ENCODE measurements at regions not wholly inside any gene's neighbourhood (a gene's known extent, or its start where the extent isn't known, plus 50 kb on each side); places are given as distances from the start of the nearest gene placed in this dataset.

- Histone ChIP-seq H3K27ac (no peak overlapping the region), H3K4me3 (no peak overlapping the region), H3K36me3 (no peaks in the 10 kb centered on the region), H3K27me3 (no peaks in the 10 kb centered on the region), H3K9me3 (no peaks in the 10 kb centered on the region), H3K4me1 (no peaks in the 10 kb centered on the region)
- DNase-seq (ENCODE audit: low spot score), result no peak
- TF ChIP-seq, protein P1, sequence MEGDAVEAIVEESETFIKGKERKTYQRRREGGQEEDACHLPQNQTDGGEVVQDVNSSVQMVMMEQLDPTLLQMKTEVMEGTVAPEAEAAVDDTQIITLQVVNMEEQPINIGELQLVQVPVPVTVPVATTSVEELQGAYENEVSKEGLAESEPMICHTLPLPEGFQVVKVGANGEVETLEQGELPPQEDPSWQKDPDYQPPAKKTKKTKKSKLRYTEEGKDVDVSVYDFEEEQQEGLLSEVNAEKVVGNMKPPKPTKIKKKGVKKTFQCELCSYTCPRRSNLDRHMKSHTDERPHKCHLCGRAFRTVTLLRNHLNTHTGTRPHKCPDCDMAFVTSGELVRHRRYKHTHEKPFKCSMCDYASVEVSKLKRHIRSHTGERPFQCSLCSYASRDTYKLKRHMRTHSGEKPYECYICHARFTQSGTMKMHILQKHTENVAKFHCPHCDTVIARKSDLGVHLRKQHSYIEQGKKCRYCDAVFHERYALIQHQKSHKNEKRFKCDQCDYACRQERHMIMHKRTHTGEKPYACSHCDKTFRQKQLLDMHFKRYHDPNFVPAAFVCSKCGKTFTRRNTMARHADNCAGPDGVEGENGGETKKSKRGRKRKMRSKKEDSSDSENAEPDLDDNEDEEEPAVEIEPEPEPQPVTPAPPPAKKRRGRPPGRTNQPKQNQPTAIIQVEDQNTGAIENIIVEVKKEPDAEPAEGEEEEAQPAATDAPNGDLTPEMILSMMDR (IDR thresholded peaks at IDR 0.05), result no peak
Measured at GRCh38 chr17:71762526-71762925, 358.3 kb upstream of the SOX9 start.

DNA sequence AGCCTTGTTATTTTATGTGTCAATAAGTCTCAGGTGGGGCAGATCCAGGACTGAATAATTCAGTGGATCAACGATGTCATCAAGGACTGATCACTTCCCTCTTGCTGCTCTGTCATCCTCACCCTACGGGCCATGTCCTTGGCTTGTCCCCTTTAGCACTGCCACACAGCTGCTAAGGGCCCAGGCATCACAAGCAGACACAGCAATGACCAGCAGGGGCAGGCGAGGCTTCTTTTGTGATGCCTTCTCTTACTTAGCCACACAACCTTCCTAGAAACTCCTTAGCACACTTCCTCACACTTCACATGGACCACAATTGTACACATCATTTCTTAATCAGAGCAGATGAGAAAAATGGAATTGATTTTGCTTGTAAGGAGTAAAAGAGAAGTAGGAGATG, 356.3 kb upstream of the SOX9 start:
- Histone ChIP-seq H3K27me3 (no peaks in the 10 kb centered on the region), H3K36me3 (no peaks in the 10 kb centered on the region), H3K9me3 (no peaks in the 10 kb centered on the region), H3K27ac (no peak overlapping the region), H3K4me3 (no peak overlapping the region), H3K4me1 (no peaks in the 10 kb centered on the region)
- TF ChIP-seq, protein P1 (IDR thresholded peaks at IDR 0.05), result no peak
- no peak for DNase-seq (ENCODE audit: low spot score)

DNA sequence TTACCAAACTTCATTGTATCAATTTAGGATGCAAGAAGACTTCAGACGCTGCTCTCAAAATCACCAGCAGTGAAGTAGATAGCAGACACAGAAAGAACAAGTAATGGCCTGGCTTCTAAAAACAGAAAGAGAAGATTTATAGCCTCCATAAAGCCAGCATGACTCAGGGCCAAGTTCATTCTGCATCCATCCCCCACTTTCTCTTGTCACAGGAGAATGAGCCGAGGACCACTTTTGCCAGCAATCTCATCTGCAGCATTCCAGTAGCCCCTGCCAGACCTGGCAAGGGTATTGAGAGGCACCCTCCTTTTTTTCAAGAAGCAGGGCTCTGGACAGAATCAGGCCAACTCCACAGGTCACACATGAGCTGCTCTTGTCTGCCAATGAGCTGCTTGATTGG, 355.4 kb upstream of the SOX9 start:
- no peaks in the 10 kb centered on the region for H3K4me1 ChIP-seq
- TF ChIP-seq, protein P1 (IDR thresholded peaks at IDR 0.05), result no peak
- no peaks in the 10 kb centered on the region for H3K9me3 ChIP-seq
- DNase-seq (ENCODE audit: low spot score), result no peak
- H3K4me3 ChIP-seq, result no peak overlapping the region
- no peaks in the 10 kb centered on the region for H3K36me3 ChIP-seq
- no peak overlapping the region for H3K27ac ChIP-seq
- H3K27me3 ChIP-seq, result no peaks in the 10 kb centered on the region

- no peak overlapping the region for H3K27ac ChIP-seq
- TF ChIP-seq, protein P1 (IDR thresholded peaks at IDR 0.05), result no peak
- no peaks in the 10 kb centered on the region for H3K9me3 ChIP-seq
- no peaks in the 10 kb centered on the region for H3K36me3 ChIP-seq
- no peaks in the 10 kb centered on the region for H3K27me3 ChIP-seq
- no peak for DNase-seq (ENCODE audit: low spot score)
- no peaks in the 10 kb centered on the region for H3K4me1 ChIP-seq
- no peak overlapping the region for H3K4me3 ChIP-seq
Measured at GRCh38 chr17:71769850-71770249, 351.0 kb upstream of the SOX9 start.

GRCh38 chr17:71777048-71777640, 343.7 kb upstream of the SOX9 start:
- DNase-seq (ENCODE audit: low spot score), result no peak
- no peaks in the 10 kb centered on the region for H3K9me3 ChIP-seq
- H3K27me3 ChIP-seq, result no peaks in the 10 kb centered on the region
- no peak overlapping the region for H3K4me3 ChIP-seq
- no peaks in the 10 kb centered on the region for H3K4me1 ChIP-seq
- TF ChIP-seq, protein P1 (IDR thresholded peaks at IDR 0.05), result no peak
- H3K36me3 ChIP-seq, result no peaks in the 10 kb centered on the region
- no peak overlapping the region for H3K27ac ChIP-seq

- no peak for DNase-seq (ENCODE audit: low spot score)
- H3K4me3 ChIP-seq, result no peak overlapping the region
- no peaks in the 10 kb centered on the region for H3K36me3 ChIP-seq
- no peaks in the 10 kb centered on the region for H3K27me3 ChIP-seq
- no peaks in the 10 kb centered on the region for H3K4me1 ChIP-seq
- H3K27ac ChIP-seq, result no peak overlapping the region
- TF ChIP-seq, protein P1 (IDR thresholded peaks at IDR 0.05), result no peak
- H3K9me3 ChIP-seq, result no peaks in the 10 kb centered on the region
Measured at GRCh38 chr17:71779482-71779881, 341.3 kb upstream of the SOX9 start.
